ENCODE measurements at regions not wholly inside any gene's neighbourhood (a gene's known extent, or its start where the extent isn't known, plus 50 kb on each side); places are given as distances from the start of the nearest gene placed in this dataset.

DNA sequence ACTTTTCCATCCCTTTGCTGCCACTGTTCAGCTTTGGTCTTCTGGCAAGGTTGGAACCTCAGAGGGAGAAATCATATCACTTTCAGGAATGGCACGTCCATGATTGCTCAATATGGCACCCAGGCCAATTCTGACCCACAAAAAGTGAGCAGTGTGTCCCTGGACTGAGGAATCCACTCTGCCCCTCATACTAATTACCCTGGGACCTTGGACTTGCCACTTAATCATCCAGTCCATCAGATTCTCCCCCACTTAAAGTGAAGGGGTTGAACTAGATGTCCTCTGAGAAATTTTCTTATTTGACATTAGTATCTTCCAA is 449.3 kb upstream of the CITED2 start:
- TF ChIP-seq ZFX (IDR thresholded peaks at IDR 0.05; ENCODE audit: borderline replicate concordance) = no peak
- TF ChIP-seq, protein P1, sequence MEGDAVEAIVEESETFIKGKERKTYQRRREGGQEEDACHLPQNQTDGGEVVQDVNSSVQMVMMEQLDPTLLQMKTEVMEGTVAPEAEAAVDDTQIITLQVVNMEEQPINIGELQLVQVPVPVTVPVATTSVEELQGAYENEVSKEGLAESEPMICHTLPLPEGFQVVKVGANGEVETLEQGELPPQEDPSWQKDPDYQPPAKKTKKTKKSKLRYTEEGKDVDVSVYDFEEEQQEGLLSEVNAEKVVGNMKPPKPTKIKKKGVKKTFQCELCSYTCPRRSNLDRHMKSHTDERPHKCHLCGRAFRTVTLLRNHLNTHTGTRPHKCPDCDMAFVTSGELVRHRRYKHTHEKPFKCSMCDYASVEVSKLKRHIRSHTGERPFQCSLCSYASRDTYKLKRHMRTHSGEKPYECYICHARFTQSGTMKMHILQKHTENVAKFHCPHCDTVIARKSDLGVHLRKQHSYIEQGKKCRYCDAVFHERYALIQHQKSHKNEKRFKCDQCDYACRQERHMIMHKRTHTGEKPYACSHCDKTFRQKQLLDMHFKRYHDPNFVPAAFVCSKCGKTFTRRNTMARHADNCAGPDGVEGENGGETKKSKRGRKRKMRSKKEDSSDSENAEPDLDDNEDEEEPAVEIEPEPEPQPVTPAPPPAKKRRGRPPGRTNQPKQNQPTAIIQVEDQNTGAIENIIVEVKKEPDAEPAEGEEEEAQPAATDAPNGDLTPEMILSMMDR (IDR thresholded peaks at IDR 0.05) = no peak
- no peak overlapping the region for H3K27ac ChIP-seq

DNA sequence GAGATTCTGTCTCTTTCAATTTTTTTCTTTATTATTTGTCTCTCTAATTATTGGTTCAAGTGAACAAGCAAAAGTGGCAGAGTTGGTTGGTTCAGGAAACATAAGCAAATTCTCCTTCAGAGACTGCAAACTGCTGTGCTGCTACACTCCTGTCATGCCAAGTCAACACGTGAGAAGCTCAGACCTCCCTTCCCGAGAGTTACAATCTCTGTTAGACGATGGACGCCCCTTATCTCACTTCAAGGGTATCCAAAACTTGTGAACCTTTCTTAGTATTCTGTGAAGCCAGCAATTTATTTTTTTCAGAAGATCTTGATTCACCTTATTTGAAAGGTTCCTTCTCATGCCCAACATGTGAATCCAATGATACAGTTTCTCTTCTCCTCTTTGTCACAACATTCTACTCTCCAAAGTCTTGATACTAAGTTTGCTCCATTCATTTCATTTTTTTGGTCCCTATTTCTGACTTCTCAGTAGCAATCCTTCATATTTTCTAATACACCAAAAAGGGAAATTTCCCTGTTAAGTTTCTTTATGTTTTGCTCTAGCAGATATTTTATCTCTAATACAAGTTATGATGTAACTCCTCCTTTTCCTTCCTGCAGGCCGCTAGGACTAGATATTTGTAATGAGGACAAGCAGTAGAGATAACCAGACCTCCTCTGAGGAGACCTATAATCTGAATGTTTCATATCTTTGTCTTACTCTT is 448.8 kb upstream of the CITED2 start:
- TF ChIP-seq, protein P1 (IDR thresholded peaks at IDR 0.05) = no peak
- no peak for TF ChIP-seq ZFX (IDR thresholded peaks at IDR 0.05; ENCODE audit: borderline replicate concordance)
- H3K27ac ChIP-seq = no peak overlapping the region

DNA sequence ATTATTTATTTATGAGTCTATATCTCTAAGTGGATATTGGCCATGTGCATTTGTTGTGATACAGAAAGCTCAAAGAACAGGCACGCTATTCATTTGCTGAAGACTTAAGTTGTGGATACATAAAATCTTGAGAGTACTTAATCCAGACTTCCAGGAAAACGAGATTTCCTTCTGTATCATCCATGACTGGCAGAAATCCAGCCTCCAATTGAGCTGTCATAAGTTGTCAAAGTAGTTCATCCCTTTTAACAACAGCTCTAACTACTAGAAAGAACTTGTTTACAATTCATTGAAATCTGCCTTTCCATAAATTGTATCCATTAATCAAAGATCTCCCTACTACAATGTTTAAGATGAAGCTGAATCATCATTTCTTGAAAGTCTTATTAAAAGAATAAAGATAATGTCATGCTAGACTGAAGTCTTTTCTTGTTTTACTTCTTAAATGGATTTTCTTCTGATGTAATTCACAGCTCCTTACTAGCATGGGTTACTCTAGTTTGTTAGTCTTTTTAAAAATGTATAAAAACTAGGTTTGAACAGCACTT is 447.3 kb upstream of the CITED2 start:
- no peak overlapping the region for H3K27ac ChIP-seq
- TF ChIP-seq, protein P1 (IDR thresholded peaks at IDR 0.05) = no peak
- TF ChIP-seq ZFX (IDR thresholded peaks at IDR 0.05; ENCODE audit: borderline replicate concordance) = no peak

DNA sequence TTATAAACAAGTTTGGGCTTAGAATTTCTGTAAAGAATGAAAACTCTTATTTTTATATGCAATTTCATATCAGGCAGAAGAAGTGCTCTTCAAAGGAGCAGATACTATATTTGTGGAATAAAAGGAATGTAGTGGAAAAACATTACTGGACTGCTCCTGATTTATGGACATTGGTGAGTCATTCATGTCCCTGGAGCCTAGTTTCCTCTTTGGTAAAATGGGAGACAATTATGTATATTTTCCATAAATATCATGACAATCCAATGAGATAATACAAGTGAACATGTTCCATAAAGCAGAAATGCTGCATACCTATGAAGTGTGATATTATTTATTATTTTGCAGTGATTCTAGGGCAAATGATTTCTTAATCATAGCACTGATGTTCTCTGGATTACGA is 445.8 kb upstream of the CITED2 start:
- H3K27ac ChIP-seq = no peak overlapping the region
- TF ChIP-seq, protein P1 (IDR thresholded peaks at IDR 0.05) = no peak
- TF ChIP-seq ZFX (IDR thresholded peaks at IDR 0.05; ENCODE audit: borderline replicate concordance) = no peak

DNA sequence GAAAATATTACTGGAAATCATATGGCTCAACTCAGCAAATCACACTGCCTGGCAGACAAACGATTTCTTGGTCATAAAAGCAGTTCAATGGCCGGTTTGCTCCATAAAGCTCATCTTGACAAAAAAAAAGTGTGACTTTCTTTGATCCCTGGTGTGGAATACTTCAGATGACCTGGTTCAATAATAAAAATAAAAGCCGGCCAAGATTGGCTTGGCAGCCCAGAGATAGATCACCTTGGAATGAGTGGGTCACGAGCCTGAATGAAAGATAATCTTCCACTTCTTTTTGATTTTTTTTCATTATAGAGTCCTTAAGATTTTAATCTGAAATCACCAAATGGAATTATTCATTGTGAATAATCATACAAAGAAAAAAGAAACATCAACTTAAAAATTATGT is 445.3 kb upstream of the CITED2 start:
- no peak overlapping the region for H3K27ac ChIP-seq
- no peak for TF ChIP-seq ZFX (IDR thresholded peaks at IDR 0.05; ENCODE audit: borderline replicate concordance)
- TF ChIP-seq, protein P1 (IDR thresholded peaks at IDR 0.05) = no peak

DNA sequence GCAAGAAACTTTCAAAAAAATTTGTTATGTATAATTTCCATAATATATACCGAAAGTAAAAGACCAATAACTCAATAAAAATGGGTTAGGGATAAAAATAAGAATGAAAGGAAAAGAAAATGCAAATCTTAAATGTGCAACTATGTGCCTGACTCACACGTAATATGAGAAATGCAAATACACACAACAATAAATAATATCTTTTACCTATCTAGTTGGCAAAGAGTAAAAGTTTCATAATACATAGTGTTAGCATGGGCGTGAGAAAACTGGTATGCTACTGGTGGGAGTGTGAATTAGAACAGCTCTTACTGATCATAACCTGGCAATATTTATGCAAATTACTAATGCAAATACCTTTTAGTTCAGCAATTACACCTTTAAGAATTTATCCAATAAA is 438.5 kb upstream of the CITED2 start:
- TF ChIP-seq, protein P1 (IDR thresholded peaks at IDR 0.05) = no peak
- TF ChIP-seq ZFX (IDR thresholded peaks at IDR 0.05; ENCODE audit: borderline replicate concordance) = no peak
- H3K27ac ChIP-seq = no peak overlapping the region

DNA sequence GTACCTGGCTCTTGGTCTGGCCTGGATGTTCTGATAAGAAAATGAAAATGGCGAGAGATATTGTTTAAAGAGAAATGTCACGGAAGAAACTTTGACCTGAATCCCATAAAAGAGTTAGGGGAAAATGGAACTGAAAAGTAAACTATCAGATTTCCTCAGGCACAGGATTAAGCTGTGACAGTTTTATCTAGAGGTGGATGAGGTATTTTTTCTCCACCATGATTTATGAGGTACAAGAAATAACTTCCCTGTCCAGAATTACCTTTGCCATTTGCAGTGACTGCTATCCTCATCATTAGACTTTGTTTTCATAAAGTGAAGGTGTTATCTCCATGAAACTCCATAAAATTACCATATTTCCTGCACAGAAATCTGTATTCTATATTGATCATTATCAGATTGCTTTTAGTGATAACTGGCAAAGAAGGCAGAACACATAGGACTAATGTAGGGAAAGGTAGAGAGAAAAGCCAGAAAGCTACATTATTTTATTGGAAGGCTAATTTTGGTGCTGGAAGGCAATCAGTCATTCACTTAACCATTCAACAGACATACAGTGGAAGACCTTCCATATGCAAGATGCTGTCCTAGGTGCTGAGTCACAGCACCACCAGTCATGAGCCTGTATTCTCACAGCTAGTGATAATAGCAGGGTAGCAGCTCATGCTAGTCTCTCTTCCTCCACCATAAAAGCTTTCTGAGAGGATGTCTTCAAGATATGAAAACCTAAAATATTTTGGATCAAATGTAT is 427.3 kb upstream of the CITED2 start:
- TF ChIP-seq, protein P1 (IDR thresholded peaks at IDR 0.05) = no peak
- TF ChIP-seq ZFX (IDR thresholded peaks at IDR 0.05; ENCODE audit: borderline replicate concordance) = no peak
- H3K27ac ChIP-seq = no peak overlapping the region
